HepG2 (cell line): ENCODE measurements at regions not wholly inside any gene's neighbourhood (a gene's known extent, or its start where the extent isn't known, plus 50 kb on each side); places are given as distances from the start of the nearest gene placed in this dataset.

ENCODE experiments used
- CBFB ChIP-seq: sonication (generic); formaldehyde crosslinking; IDR thresholded peaks from 2 replicates; pipeline ENCODE4 v1.4.0; 2020; ENCODE audit warnings: missing genetic modification reagents
- CBX5 ChIP-seq: sonication (generic); formaldehyde crosslinking; IDR thresholded peaks from 2 replicates; pipeline ENCODE4 v1.4.0; 2020; ENCODE audit warnings: missing genetic modification reagents, borderline replicate concordance
- FOSL1 ChIP-seq: sonication (generic); formaldehyde crosslinking; IDR thresholded peaks from 2 replicates; pipeline ENCODE4 v1.9.0; 2021; ENCODE audit warnings: missing genetic modification reagents, borderline replicate concordance
- GATAD1 ChIP-seq: IDR thresholded peaks from 2 replicates; pipeline ENCODE4 v1.6.1; 2016; ENCODE audit warnings: missing genetic modification reagents, missing compliant biosample characterization
- KDM3A ChIP-seq: IDR thresholded peaks from 2 replicates; pipeline ENCODE4 v1.6.1; 2018; ENCODE audit warnings: low read depth, missing compliant biosample characterization
- MLLT10 ChIP-seq: sonication (generic); formaldehyde crosslinking; IDR thresholded peaks from 2 replicates; pipeline ENCODE4 v1.4.0; 2020; ENCODE audit warnings: missing genetic modification reagents
- NR2F2 ChIP-seq: IDR thresholded peaks from 2 replicates; pipeline ENCODE4 v1.6.1; 2012; ENCODE audit warnings: low read depth, inconsistent platforms, borderline replicate concordance
- PHF20 ChIP-seq: sonication (generic); formaldehyde crosslinking; IDR thresholded peaks from 2 replicates; pipeline ENCODE4 v1.5.0; 2020; ENCODE audit warnings: mild to moderate bottlenecking, missing genetic modification reagents
- PRMT3 ChIP-seq: sonication (generic); formaldehyde crosslinking; IDR thresholded peaks from 2 replicates; pipeline ENCODE4 v1.8.1; 2022; ENCODE audit warnings: low read depth, mild to moderate bottlenecking, moderate library complexity, missing genetic modification reagents, borderline replicate concordance
- SOX6 ChIP-seq, 2 experiments: fragments of 450-650 bp in 1 of 2; sonication (generic) in 1 of 2; formaldehyde crosslinking in 1 of 2; IDR thresholded peaks; 2 replicates each; pipeline versions ENCODE4 v1.4.0 to v1.6.1; 2017 to 2020; ENCODE audit warnings: antibody characterized with exemption in 1 of 2, mild to moderate bottlenecking in 1 of 2, missing genetic modification reagents in 1 of 2
- ZBTB42 ChIP-seq: sonication (generic); formaldehyde crosslinking; IDR thresholded peaks from 2 replicates; pipeline ENCODE4 v1.5.0; 2020; ENCODE audit warnings: mild to moderate bottlenecking, missing genetic modification reagents
- ZKSCAN5 ChIP-seq: sonication (generic); formaldehyde crosslinking; IDR thresholded peaks from 2 replicates; pipeline ENCODE4 v1.5.1; 2020; ENCODE audit warnings: mild to moderate bottlenecking, missing genetic modification reagents
- ZNF17 ChIP-seq: sonication (generic); formaldehyde crosslinking; IDR thresholded peaks from 2 replicates; pipeline ENCODE4 v1.5.0; 2020; ENCODE audit warnings: mild to moderate bottlenecking, missing genetic modification reagents
- ZNF230 ChIP-seq: sonication (generic); formaldehyde crosslinking; IDR thresholded peaks from 2 replicates; pipeline ENCODE4 v1.4.0; 2020; ENCODE audit warnings: mild to moderate bottlenecking, missing genetic modification reagents
- ZNF772 ChIP-seq: sonication (generic); formaldehyde crosslinking; IDR thresholded peaks from 2 replicates; pipeline ENCODE4 v1.5.0; 2020; ENCODE audit warnings: mild to moderate bottlenecking, missing genetic modification reagents
- ZSCAN31 ChIP-seq: sonication (generic); formaldehyde crosslinking; IDR thresholded peaks from 2 replicates; pipeline ENCODE4 v1.5.0; 2020; ENCODE audit warnings: low read depth, mild to moderate bottlenecking, missing genetic modification reagents
- TF ChIP-seq, protein P1 (sequence below): sonication (generic); IDR thresholded peaks from 2 replicates; pipeline ENCODE4 v1.6.1; 2016; ENCODE audit warnings: low read depth, borderline replicate concordance
- TF ChIP-seq, protein P2 (sequence below): sonication (generic); formaldehyde crosslinking; IDR thresholded peaks from 2 replicates; pipeline ENCODE4 v1.4.0; 2020; ENCODE audit warnings: mild to moderate bottlenecking, low read depth, missing genetic modification reagents
- TF ChIP-seq, protein P3 (sequence below): sonication (generic); formaldehyde crosslinking; conservative IDR thresholded peaks from 2 replicates; pipeline ENCODE4 v1.4.0; 2020; ENCODE audit warnings: missing genetic modification reagents
- TF ChIP-seq, protein P4 (sequence below): sonication (generic); formaldehyde crosslinking; IDR thresholded peaks from 2 replicates; pipeline ENCODE4 v1.8.1; 2023; ENCODE audit warnings: mild to moderate bottlenecking, missing genetic modification reagents, borderline replicate concordance
- TF ChIP-seq, protein P5 (sequence below): sonication (generic); formaldehyde crosslinking; IDR thresholded peaks from 2 replicates; pipeline ENCODE4 v1.4.0; 2020; ENCODE audit warnings: missing genetic modification reagents

DNA sequence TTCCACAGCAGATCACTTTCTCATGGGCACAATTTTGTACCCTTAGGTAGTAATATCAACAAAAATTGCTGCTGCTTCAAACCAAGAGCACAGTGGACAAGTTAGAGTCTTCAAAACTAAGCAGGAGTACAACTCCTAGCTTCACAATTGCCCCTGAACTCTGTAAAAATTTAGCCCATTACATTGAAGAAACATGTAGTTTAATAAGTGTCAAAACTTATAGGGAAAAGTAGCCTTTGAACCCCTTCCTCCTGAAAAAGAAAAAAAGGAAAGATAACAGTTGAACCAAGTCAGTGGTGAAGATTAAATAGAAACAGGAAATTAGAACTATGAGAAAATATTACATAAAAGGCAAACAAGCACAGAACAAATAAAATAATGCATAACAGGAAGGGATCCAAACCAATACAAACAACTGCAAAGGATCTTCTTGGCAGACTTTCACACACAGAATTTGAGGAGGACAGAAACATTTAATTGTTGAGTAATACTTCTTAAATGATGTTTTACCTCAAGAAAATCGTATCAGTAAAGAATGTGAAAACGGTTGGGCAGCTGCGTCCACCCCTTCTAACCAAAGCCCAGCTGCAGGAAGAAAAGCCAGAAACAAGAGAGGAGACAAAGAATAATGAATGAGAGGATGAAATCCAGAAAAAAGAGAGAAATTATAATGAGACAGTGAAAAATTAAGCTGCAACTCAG, 636.0 kb downstream of the NR2F1-AS1 start (continued):
- no peak for TF ChIP-seq ZKSCAN5 (CRISPR knock-in tag)
- TF ChIP-seq, protein P1, sequence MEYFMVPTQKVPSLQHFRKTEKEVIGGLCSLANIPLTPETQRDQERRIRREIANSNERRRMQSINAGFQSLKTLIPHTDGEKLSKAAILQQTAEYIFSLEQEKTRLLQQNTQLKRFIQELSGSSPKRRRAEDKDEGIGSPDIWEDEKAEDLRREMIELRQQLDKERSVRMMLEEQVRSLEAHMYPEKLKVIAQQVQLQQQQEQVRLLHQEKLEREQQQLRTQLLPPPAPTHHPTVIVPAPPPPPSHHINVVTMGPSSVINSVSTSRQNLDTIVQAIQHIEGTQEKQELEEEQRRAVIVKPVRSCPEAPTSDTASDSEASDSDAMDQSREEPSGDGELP, result no peak
- TF ChIP-seq NR2F2, result peak; percentile 87
- no peak for TF ChIP-seq SOX6 (IDR thresholded peaks at IDR 0.05)
- TF ChIP-seq SOX6 (CRISPR knock-in tag; IDR thresholded peaks at IDR 0.05), result peak; percentile 90
- TF ChIP-seq, protein P2, sequence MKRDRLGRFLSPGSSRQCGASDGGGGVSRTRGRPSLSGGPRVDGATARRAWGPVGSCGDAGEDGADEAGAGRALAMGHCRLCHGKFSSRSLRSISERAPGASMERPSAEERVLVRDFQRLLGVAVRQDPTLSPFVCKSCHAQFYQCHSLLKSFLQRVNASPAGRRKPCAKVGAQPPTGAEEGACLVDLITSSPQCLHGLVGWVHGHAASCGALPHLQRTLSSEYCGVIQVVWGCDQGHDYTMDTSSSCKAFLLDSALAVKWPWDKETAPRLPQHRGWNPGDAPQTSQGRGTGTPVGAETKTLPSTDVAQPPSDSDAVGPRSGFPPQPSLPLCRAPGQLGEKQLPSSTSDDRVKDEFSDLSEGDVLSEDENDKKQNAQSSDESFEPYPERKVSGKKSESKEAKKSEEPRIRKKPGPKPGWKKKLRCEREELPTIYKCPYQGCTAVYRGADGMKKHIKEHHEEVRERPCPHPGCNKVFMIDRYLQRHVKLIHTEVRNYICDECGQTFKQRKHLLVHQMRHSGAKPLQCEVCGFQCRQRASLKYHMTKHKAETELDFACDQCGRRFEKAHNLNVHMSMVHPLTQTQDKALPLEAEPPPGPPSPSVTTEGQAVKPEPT (CRISPR knock-in tag), result no peak
- TF ChIP-seq, protein P3, sequence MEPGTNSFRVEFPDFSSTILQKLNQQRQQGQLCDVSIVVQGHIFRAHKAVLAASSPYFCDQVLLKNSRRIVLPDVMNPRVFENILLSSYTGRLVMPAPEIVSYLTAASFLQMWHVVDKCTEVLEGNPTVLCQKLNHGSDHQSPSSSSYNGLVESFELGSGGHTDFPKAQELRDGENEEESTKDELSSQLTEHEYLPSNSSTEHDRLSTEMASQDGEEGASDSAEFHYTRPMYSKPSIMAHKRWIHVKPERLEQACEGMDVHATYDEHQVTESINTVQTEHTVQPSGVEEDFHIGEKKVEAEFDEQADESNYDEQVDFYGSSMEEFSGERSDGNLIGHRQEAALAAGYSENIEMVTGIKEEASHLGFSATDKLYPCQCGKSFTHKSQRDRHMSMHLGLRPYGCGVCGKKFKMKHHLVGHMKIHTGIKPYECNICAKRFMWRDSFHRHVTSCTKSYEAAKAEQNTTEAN (CRISPR knock-in tag), result peak; percentile 61
- no peak for TF ChIP-seq MLLT10 (CRISPR knock-in tag)
- no peak for TF ChIP-seq ZNF230
- no peak for TF ChIP-seq PHF20 (CRISPR knock-in tag)
- TF ChIP-seq, protein P4, sequence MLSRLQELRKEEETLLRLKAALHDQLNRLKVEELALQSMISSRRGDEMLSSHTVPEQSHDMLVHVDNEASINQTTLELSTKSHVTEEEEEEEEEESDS (CRISPR knock-in tag), result 0 out of 2 replicates have a peak, but pooled peaks have one; percentile 50
- TF ChIP-seq ZNF772 (CRISPR knock-in tag), result no peak
- TF ChIP-seq ZBTB42, result no peak
- peak; percentile 62; the same call in 1 of the 2 replicates for TF ChIP-seq GATAD1
- no peak for TF ChIP-seq ZNF17
- no peak for TF ChIP-seq CBX5 (CRISPR knock-in tag)
- TF ChIP-seq ZSCAN31, result 0 out of 2 replicates have a peak, but pooled peaks have one; percentile 47
- TF ChIP-seq FOSL1 (CRISPR knock-in tag), result no peak; the same call in 1 of the 2 replicates
- TF ChIP-seq KDM3A (CRISPR knock-in tag), result 0 out of 2 replicates have a peak, but pooled peaks have one; percentile 17
- 0 out of 2 replicates have a peak, but pooled peaks have one; percentile 29 for TF ChIP-seq CBFB
- TF ChIP-seq, protein P5, sequence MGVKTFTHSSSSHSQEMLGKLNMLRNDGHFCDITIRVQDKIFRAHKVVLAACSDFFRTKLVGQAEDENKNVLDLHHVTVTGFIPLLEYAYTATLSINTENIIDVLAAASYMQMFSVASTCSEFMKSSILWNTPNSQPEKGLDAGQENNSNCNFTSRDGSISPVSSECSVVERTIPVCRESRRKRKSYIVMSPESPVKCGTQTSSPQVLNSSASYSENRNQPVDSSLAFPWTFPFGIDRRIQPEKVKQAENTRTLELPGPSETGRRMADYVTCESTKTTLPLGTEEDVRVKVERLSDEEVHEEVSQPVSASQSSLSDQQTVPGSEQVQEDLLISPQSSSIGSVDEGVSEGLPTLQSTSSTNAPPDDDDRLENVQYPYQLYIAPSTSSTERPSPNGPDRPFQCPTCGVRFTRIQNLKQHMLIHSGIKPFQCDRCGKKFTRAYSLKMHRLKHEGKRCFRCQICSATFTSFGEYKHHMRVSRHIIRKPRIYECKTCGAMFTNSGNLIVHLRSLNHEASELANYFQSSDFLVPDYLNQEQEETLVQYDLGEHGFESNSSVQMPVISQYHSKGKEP, result no peak
- no peak for TF ChIP-seq PRMT3
